ENCODE measurements at regions not wholly inside any gene's neighbourhood (a gene's known extent, or its start where the extent isn't known, plus 50 kb on each side); places are given as distances from the start of the nearest gene placed in this dataset.

DNA sequence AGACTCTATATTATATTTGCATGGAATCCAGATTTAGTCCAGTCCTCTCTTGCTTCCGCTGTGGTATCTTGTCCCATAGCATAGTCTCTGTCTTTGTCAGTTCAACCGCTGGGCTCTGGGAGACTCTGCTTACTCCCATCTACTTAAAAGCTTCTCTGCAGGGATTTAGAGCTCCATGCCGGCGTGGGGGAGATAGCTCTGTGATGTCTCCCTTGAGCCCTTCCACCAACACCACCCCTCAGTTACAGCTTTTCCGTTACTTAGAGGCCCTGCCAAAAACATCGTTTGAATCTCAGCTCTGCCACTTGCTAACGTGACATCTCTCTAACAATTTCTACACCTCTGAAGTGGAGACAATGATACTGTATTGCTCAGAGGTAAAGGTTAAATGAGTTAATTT, 306.1 kb upstream of the ZNF608 start:
- Histone ChIP-seq H3K27ac (no peak overlapping the region), H3K9me3 (no peaks in the 10 kb centered on the region), H3K36me3 (no peaks in the 10 kb centered on the region), H3K4me1 (no peaks in the 10 kb centered on the region), H3K27me3 (ENCODE audit: low read depth) (no peaks in the 10 kb centered on the region), H3K4me3 (no peak overlapping the region)
- TF ChIP-seq, protein P1, sequence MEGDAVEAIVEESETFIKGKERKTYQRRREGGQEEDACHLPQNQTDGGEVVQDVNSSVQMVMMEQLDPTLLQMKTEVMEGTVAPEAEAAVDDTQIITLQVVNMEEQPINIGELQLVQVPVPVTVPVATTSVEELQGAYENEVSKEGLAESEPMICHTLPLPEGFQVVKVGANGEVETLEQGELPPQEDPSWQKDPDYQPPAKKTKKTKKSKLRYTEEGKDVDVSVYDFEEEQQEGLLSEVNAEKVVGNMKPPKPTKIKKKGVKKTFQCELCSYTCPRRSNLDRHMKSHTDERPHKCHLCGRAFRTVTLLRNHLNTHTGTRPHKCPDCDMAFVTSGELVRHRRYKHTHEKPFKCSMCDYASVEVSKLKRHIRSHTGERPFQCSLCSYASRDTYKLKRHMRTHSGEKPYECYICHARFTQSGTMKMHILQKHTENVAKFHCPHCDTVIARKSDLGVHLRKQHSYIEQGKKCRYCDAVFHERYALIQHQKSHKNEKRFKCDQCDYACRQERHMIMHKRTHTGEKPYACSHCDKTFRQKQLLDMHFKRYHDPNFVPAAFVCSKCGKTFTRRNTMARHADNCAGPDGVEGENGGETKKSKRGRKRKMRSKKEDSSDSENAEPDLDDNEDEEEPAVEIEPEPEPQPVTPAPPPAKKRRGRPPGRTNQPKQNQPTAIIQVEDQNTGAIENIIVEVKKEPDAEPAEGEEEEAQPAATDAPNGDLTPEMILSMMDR (IDR thresholded peaks at IDR 0.05): no peak
- ATAC-seq (no peak), DNase-seq (no peak)
- intact Hi-C loops (cut with DNase I): no loop called here

DNA sequence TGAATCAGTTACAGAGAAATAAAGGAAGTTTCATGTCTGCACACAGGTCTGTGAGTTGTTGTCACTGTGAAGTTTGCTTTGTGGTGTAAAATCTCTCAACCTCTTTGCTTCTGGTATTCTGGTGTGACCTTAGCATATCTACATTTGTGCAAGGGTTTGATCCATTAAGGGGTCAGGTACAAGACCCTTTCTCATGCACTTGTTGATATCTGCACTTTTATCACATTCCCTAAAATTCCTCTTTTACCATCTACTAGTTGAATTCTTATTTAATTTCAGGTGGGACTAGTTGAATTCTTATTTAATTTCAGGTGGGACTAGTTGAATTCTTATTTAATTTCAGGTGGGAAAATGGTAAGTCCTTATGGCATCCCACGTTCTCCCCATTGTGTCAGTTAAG, 306.7 kb upstream of the ZNF608 start:
- Histone ChIP-seq H3K27ac (no peak overlapping the region), H3K9me3 (no peaks in the 10 kb centered on the region), H3K27me3 (ENCODE audit: low read depth) (no peaks in the 10 kb centered on the region), H3K4me3 (no peak overlapping the region), H3K4me1 (no peaks in the 10 kb centered on the region), H3K36me3 (no peaks in the 10 kb centered on the region)
- DNase-seq (no peak), ATAC-seq (no peak)
- TF ChIP-seq, protein P1 (IDR thresholded peaks at IDR 0.05): no peak
- intact Hi-C loops (cut with DNase I): no loop called here

DNA sequence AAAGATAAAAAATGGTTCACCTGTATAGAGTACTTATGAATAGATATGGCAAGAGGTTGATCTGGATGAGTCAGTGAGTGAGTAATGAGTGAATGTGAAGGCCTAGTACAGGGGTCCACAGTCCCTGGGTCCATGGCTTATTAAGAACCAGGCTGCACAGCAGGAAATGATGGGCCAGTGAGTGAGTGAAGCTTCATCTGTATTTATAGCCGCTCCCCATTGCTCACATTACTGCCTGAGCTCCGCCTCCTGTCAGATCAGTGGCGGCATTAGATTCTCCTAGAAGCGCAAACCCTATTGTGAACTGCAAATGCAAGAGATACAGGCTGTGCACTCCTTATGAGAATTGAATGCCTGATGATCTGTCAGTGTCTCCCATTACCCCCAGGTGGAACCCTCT, 307.7 kb upstream of the ZNF608 start:
- Histone ChIP-seq H3K4me3 (no peak overlapping the region), H3K4me1 (no peaks in the 10 kb centered on the region), H3K36me3 (no peaks in the 10 kb centered on the region), H3K27ac (no peak overlapping the region), H3K27me3 (ENCODE audit: low read depth) (no peaks in the 10 kb centered on the region), H3K9me3 (no peaks in the 10 kb centered on the region)
- intact Hi-C loops (cut with DNase I): no loop called here
- TF ChIP-seq, protein P1 (IDR thresholded peaks at IDR 0.05): no peak
- DNase-seq (no peak), ATAC-seq (no peak)

DNA sequence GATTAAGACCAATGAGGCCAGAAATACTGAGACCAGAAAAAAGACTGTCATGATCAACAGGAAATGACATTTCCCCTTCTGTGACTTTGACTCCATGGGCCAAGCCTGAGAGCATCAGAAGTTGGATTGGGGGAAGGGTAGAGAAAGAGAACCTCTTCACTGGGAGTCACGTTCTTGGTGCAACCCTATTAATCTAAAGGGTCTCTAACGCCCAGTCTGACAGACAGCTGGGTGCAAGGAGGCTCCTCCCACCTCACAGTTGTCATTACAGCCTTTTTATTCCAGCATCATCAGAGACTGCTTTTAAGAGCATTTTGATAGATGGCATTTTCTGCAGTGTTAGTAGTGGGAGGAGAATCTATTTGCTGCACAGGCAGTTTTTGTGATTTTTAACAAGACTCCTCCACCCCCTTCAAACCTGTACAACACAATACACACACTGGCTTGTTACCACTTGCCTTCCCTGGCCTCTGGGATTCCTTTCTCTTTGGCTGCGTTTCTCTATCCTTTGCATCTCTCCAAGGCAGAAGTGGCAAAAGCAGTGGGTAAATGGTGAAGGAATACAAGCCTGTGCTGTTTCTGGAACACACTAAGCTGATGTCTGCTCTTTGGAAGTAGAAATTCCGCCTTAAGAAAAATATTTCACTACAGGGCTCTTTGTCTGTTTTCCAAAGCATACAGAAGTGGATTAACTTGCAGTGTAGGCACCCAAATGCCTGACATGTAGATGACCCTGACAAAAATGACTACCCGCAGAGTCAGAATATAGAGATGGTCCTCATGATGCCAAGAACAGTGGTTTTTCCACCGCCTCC, 310.4 kb upstream of the ZNF608 start:
- H3K27ac ChIP-seq: no peak overlapping the region

DNA sequence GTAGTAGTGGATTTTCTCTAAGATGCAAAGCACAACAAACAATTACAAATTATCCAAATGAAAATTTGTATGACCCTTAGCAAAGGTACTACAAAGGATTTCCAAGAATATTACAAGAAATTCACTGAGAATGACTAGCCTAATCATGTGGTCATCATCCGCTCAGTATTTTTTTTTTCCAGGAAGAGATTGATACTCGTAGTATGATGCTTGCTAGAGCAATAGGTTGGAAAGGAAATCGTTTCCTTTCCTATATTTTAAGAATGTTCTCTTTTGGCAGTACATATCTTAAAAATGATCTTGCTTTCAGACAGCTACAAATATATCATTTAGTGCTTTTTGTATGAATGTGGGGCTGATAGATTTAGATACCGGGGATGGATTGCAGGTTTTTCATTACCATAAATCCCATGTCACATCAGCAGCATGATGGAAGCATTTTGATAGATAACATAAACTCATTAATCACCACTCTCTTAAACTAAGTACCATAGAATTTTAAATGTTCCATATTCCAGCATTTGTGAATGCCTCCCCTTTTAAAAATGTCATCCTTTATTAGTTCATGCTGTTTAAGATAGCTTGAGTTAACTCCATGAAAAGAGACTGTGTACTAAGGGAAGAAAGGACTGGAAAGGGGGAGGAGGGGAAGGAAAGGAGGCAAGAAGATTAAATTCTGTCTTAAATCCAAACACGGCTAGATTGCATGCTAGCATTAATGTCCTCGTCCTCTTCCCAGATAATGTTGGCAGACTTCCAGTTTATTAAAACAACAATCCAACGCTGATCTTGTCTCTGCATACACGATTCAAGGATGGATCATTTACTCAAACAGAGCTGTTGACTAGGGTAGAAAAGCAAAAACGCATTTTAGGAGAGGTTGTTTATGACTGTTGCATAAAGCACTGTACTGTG, 311.7 kb upstream of the ZNF608 start:
- intact Hi-C loops (cut with DNase I): no loop called here
- H3K36me3 ChIP-seq: no peaks in the 10 kb centered on the region
- H3K9me3 ChIP-seq: no peaks in the 10 kb centered on the region
- no peak overlapping the region for H3K4me3 ChIP-seq
- no peaks in the 10 kb centered on the region for H3K4me1 ChIP-seq
- TF ChIP-seq, protein P1 (IDR thresholded peaks at IDR 0.05): no peak
- DNase-seq (no peak), ATAC-seq (no peak)
- H3K27ac ChIP-seq: no peak overlapping the region
- H3K27me3 ChIP-seq (ENCODE audit: low read depth): no peaks in the 10 kb centered on the region

More for the DNA sequence above, 310.4 kb upstream of the ZNF608 start:
- Histone ChIP-seq H3K4me3 (no peak overlapping the region), H3K36me3 (no peaks in the 10 kb centered on the region), H3K4me1 (no peaks in the 10 kb centered on the region), H3K27me3 (ENCODE audit: low read depth) (no peaks in the 10 kb centered on the region), H3K9me3 (no peaks in the 10 kb centered on the region)
- DNase-seq: no peak
- intact Hi-C loops (cut with DNase I): no loop called here
- no peak for ATAC-seq
- TF ChIP-seq, protein P1 (IDR thresholded peaks at IDR 0.05): no peak
